Muscle layer of duodenum (tissue), 2 donors: ENCODE measurements at regions not wholly inside any gene's neighbourhood (a gene's known extent, or its start where the extent isn't known, plus 50 kb on each side); places are given as distances from the start of the nearest gene placed in this dataset.

Source experiments
- H3K27ac ChIP-seq: one replicate; pipeline ENCODE4 v1.7.0; 2013; ENCODE audit warnings: mild to moderate bottlenecking, low read length
- H3K27me3 ChIP-seq: one replicate; pipeline ENCODE4 v1.7.0; 2013; ENCODE audit warnings: low read depth, mild to moderate bottlenecking, control low read depth, low read length
- H3K36me3 ChIP-seq, 2 donors: one replicate each; pipeline ENCODE4 v1.7.0; 2013; ENCODE audit warnings: low read length in 2 of 2, control low read depth in 1 of 2, mild to moderate bottlenecking in 1 of 2; ENCODE audit not compliant: insufficient read depth in 2 of 2, control insufficient read depth in 1 of 2
- H3K4me1 ChIP-seq, 2 donors: one replicate each; pipeline ENCODE4 v1.7.0; 2013; ENCODE audit warnings: low read length in 2 of 2, mild to moderate bottlenecking in 2 of 2, control low read depth in 1 of 2, moderate library complexity in 1 of 2; ENCODE audit not compliant: insufficient read depth in 2 of 2, control insufficient read depth in 1 of 2
- H3K4me3 ChIP-seq, 2 donors: one replicate each; pipeline ENCODE4 v1.7.0; 2013; ENCODE audit warnings: low read length in 2 of 2, low read depth in 1 of 2, mild to moderate bottlenecking in 1 of 2
- H3K9me3 ChIP-seq, 2 donors: one replicate each; pipeline ENCODE4 v1.7.0; 2013; ENCODE audit warnings: low read length in 2 of 2, control low read depth in 1 of 2, mild to moderate bottlenecking in 1 of 2; ENCODE audit not compliant: control insufficient read depth in 1 of 2
- donor health status: healthy.

- Histone ChIP-seq H3K27me3 (no peaks in the 10 kb centered on the region), H3K9me3 (no peaks in the 10 kb centered on the region), H3K36me3 (no peaks in the 10 kb centered on the region), H3K4me1 (peaks cover 0 to 4% of the 10 kb centered on the region in 2 donors), H3K4me3 (no peak overlapping the region), H3K27ac (no peak overlapping the region)
Observed at GRCh38 chr2:180625006-180625844, 355.2 kb upstream of the UBE2E3 start.

GRCh38 chr2:180621941-180622918, 358.2 kb upstream of the UBE2E3 start:
- no peaks in the 10 kb centered on the region for H3K36me3 ChIP-seq
- H3K27me3 ChIP-seq, result no peaks in the 10 kb centered on the region
- H3K4me3 ChIP-seq, result no peak overlapping the region
- no peaks in the 10 kb centered on the region for H3K9me3 ChIP-seq
- no peak overlapping the region for H3K27ac ChIP-seq
- H3K4me1 ChIP-seq, result peaks cover 0 to 4% of the 10 kb centered on the region in 2 donors

GRCh38 chr2:180621366-180621765, 359.0 kb upstream of the UBE2E3 start:
- H3K36me3 ChIP-seq, result no peaks in the 10 kb centered on the region
- peaks cover 0 to 4% of the 10 kb centered on the region in 2 donors for H3K4me1 ChIP-seq
- H3K27me3 ChIP-seq, result no peaks in the 10 kb centered on the region
- no peak overlapping the region for H3K27ac ChIP-seq
- no peak overlapping the region for H3K4me3 ChIP-seq
- H3K9me3 ChIP-seq, result no peaks in the 10 kb centered on the region

- Histone ChIP-seq H3K27ac (no peak overlapping the region), H3K36me3 (no peaks in the 10 kb centered on the region), H3K9me3 (no peaks in the 10 kb centered on the region), H3K4me3 (no peak overlapping the region), H3K4me1 (peaks cover 0 to 4% of the 10 kb centered on the region in 2 donors), H3K27me3 (no peaks in the 10 kb centered on the region)
Observed at GRCh38 chr2:180618570-180618969, 361.8 kb upstream of the UBE2E3 start.

GRCh38 chr2:180614776-180615175, 365.6 kb upstream of the UBE2E3 start:
- Histone ChIP-seq H3K36me3 (no peaks in the 10 kb centered on the region), H3K4me1 (no peaks in the 10 kb centered on the region), H3K27me3 (no peaks in the 10 kb centered on the region), H3K4me3 (no peak overlapping the region), H3K27ac (no peak overlapping the region), H3K9me3 (no peaks in the 10 kb centered on the region)

- Histone ChIP-seq H3K36me3 (no peaks in the 10 kb centered on the region), H3K27me3 (no peaks in the 10 kb centered on the region), H3K4me1 (no peaks in the 10 kb centered on the region)
Observed at GRCh38 chr2:180609626-180610340, 370.6 kb upstream of the UBE2E3 start.

GRCh38 chr2:180607514-180608049, 372.8 kb upstream of the UBE2E3 start:
- H3K4me3 ChIP-seq, result no peak overlapping the region
- no peaks in the 10 kb centered on the region for H3K27me3 ChIP-seq
- no peaks in the 10 kb centered on the region for H3K9me3 ChIP-seq
- H3K36me3 ChIP-seq, result no peaks in the 10 kb centered on the region
- no peak overlapping the region for H3K27ac ChIP-seq
- no peaks in the 10 kb centered on the region for H3K4me1 ChIP-seq

More at GRCh38 chr2:180609626-180610340, 370.6 kb upstream of the UBE2E3 start:
- Histone ChIP-seq H3K27ac (no peak overlapping the region), H3K4me3 (no peak overlapping the region), H3K9me3 (no peaks in the 10 kb centered on the region)

- Histone ChIP-seq H3K4me3 (no peak overlapping the region), H3K9me3 (no peaks in the 10 kb centered on the region), H3K27ac (no peak overlapping the region), H3K36me3 (no peaks in the 10 kb centered on the region), H3K27me3 (no peaks in the 10 kb centered on the region), H3K4me1 (no peaks in the 10 kb centered on the region)
Observed at GRCh38 chr2:180604077-180604476, 376.3 kb upstream of the UBE2E3 start.

- no peaks in the 10 kb centered on the region for H3K4me1 ChIP-seq
- H3K27me3 ChIP-seq, result no peaks in the 10 kb centered on the region
- H3K27ac ChIP-seq, result no peak overlapping the region
- no peaks in the 10 kb centered on the region for H3K9me3 ChIP-seq
- H3K4me3 ChIP-seq, result no peak overlapping the region
- H3K36me3 ChIP-seq, result no peaks in the 10 kb centered on the region
Observed at GRCh38 chr2:180601016-180601415, 379.4 kb upstream of the UBE2E3 start.

GRCh38 chr2:180599804-180600203, 380.6 kb upstream of the UBE2E3 start:
- Histone ChIP-seq H3K4me1 (no peaks in the 10 kb centered on the region), H3K36me3 (no peaks in the 10 kb centered on the region), H3K9me3 (no peaks in the 10 kb centered on the region), H3K27ac (no peak overlapping the region), H3K4me3 (no peak overlapping the region), H3K27me3 (no peaks in the 10 kb centered on the region)
